GM19455 (cell line): ENCODE measurements at regions not wholly inside any gene's neighbourhood (a gene's known extent, or its start where the extent isn't known, plus 50 kb on each side); places are given as distances from the start of the nearest gene placed in this dataset.

Source experiments
- ATAC-seq: cut with Tn5 transposase; IDR thresholded peaks from one replicate; pipeline ENCODE4 v1.9.1; 2021; ENCODE audit not compliant: unreplicated experiment

GRCh38 chr11:112731538-112731937, 229.7 kb upstream of the NCAM1 start:
- no peak for ATAC-seq

- ATAC-seq = no peak
Observed at GRCh38 chr11:112732031-112732430, 229.2 kb upstream of the NCAM1 start.

GRCh38 chr11:112734207-112734606, 227.0 kb upstream of the NCAM1 start:
- no peak for ATAC-seq

DNA sequence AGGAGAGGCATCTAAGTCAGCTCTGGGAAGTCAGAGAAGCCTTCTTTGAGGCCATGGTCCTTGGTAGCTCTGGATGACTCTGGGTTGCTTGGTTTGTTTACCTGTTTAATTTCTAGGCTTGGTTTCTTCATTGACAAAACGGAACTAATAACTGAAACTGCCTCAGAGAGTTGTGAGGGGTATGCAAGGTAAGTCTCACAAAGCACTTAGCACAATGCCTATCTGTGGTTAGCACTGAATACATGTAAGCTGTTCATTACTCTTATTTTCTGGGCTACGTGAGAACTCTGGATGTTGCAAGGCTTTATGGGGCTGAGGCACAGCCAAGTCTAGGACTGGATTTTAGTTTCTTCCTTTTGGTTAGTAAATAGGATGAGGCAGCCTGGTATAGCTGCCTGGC, 225.8 kb upstream of the NCAM1 start:
- ATAC-seq = no peak

DNA sequence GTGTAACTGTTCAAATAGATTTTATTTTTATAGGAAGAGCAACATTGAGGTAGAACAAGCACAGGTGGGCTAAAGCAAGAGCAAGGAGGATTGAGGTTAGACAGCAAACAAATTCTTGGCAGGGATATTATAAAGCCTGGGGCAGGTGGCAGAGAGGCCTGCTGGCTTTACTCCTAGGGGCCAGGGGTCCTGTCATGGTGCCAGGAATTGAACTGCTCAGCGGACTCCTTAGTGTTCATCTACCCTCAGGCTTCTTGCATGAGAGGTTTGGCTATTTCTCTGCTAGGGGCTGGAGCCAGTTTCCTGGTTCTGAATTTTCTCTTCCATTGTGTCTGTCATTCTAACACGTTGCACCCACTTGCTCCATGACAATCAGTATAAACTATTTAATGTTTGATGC, 217.2 kb upstream of the NCAM1 start:
- no peak for ATAC-seq

DNA sequence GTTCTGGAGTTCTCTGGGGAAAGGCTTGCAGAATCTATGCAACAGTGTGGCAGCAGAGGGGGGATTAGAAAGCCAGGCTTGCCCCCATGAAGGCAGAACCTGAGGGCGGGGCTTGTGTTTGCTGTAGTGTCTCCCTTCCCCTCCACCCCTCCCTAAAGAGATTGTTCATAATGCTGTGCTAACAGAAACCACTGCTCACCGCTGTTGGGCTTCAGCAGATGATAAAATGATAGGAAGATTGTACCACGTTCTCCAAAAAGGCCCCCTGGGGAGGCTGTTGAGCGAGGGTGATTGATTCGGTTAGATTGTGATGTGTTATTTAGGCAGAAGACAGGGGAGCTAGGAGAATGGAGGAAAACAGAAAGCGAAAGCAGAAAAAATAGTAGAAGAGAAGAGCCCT, 215.2 kb upstream of the NCAM1 start:
- no peak for ATAC-seq

DNA sequence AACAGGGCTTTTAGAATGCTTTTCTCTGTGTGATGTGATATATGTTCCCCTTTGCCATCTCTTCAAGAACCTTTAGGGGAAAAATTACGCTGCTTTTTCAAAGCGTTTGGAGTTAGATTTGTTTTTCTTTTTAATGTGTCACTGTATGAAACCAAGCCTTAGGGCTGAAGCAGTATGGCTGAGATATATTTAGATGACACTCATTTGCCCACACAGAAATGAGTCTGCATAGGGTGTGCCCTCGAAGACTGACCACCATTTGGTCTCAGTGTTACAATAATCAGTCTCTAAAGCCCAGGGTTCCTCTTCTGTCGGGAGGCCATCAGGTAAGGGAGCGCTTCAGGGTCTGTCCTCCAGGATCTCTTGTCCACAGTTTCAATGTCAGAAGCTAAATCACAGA, 213.0 kb upstream of the NCAM1 start:
- no peak for ATAC-seq

DNA sequence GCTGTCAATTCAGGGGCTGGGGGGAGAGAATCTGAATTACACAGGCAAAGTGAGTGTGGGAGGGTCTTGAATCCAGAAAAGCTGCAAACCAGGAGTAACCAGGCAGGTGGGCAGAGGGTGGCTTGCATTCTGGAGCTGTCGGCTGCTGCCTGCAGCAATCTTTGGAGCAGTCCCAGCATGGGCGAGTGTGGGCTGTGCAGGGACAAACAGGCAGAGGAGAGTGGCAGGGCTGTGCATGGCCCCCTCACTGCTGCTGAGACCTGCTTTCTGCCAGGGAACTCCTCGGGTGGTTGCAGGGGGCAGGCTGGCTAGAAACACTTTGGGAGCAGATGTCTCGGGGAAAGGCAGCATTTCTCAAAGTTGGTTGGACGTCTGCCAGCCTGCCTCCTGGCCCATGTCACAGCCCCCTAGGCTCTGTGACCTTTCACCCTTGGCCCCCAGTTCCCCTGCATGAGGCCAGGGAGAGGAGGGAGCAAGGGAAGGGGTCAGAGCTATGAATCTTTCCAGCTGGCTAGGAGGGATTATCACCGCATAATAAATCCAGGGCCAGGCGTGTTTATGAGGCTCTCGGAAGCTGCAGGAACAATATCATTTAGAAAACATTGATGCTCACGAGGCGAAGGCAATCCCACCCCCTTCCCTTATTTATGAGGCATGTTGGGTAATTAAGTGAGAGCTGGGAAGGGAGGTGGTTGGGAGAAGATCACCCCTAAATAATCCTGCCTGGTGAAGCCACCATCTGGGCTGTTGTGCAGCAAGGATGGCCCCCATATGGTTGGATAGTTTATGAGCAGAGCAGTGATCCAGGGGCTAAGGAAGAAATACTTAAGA, 212.3 kb upstream of the NCAM1 start:
- no peak for ATAC-seq

DNA sequence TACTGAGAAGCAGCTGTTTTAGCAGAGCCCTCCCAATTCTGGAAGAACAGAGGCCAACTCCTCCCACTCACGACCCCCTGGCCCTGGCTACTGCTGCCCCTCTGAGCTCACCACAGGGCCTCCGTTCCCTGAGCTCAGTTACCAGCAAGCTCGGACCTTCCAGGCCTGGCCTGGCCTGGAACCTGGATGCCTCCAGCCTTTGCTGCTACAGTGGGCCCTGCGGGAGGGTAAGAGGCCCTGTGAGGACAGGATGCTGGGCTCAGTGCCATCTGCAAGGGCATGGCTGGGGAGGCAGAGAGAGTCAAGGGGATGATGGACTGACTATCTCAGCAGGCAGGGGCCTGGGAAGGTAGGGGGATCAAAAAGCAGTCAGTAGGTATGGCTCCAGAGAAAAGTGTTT, 209.9 kb upstream of the NCAM1 start:
- ATAC-seq = no peak

GRCh38 chr11:112751772-112752171, 209.4 kb upstream of the NCAM1 start:
- no peak for ATAC-seq

DNA sequence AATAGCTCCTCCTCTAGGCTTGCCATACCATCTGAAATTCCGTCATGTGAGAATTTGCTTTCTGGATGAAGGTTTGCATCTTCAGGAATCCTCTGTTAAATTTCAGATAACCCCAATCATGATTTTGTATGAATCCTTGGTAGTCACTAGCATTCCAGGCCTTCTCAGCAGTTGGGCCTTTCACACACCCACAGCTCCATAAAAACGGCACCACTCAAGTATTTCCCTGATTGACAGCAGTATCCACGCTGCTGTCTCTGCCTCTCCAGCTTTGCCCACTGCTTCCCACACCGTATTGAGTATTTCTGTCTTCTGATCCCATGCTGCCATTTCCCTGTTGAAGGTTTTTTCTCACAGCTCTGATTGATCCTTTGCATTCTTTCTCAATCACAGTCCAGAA, 208.7 kb upstream of the NCAM1 start:
- ATAC-seq = no peak

DNA sequence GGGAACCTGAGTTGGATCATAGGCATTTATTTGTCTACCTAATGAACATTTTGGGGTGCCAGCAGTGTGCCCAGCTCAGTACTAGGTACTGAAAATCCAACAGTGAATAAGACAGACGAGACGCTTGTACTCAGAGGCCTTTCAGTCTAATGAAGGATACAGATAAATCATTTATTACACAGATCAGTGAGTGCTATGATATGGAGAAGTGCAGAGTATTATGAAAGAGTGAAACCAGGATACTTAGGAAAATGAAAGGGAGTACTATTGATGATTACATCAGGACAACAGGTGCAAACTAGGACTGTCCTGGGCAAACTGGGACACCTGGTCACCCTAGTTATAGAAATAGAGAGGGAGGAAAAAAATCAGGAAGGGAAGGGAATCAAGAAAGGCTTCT, 207.5 kb upstream of the NCAM1 start:
- no peak for ATAC-seq

DNA sequence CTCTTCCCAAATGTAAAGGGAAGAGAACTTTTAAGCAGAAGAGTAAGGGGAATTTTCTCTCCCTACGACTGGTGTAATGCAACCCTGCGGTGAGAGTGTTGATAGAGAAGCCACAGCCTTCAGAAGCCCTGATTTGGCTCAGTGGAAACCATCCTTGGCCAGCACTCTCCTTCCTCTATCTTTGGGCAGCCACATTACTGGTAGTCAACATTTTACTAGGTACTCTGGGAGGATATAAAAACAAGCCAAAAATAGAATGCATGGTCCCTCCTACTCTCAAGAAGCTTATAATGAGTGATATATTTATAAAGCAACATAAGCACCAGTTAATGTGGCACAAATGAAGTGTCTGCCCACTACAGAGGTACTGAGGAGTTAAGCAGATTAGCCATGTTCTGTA, 201.8 kb upstream of the NCAM1 start:
- ATAC-seq = no peak

GRCh38 chr11:112760396-112761059, 200.7 kb upstream of the NCAM1 start:
- ATAC-seq = no peak

DNA sequence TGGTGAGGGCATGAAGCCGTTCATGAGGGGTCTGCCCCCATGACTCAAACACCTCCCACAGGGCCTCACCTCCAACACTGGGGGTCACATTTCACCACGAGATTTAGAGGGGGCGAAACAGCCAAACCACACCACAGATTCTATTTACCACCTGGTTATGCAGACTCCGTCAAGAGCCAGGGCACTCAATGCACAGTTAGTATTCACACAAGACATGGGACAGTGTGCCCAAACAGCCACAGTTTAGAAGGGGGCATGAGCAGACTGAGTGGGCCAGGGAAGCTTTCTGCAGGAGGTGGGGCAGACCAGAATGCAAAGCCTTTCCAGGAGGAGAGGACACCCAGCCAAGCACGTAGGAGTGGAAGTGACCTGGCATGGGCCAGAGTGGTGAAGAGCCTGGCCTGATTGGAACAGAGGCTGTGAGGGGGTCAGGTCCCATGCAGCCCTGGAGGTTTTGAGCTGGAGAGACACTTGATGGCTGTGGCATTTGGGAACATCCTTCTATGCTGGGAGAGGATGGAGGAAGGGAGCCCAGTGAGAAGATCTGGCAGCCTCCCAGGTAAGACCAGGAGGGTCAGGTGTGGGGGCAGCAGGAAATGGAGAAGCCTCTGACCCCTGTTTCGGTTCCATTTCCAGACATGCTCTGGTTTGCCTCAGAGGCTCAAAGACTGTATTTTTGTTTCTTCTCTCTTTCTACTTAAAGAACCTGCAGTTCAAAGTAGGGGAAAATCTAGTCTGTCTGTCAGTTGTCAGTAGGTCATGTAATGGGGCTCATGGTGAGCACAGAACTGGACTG, 199.1 kb upstream of the NCAM1 start:
- ATAC-seq = no peak

- ATAC-seq = no peak
Observed at GRCh38 chr11:112762707-112763090, 198.5 kb upstream of the NCAM1 start.

DNA sequence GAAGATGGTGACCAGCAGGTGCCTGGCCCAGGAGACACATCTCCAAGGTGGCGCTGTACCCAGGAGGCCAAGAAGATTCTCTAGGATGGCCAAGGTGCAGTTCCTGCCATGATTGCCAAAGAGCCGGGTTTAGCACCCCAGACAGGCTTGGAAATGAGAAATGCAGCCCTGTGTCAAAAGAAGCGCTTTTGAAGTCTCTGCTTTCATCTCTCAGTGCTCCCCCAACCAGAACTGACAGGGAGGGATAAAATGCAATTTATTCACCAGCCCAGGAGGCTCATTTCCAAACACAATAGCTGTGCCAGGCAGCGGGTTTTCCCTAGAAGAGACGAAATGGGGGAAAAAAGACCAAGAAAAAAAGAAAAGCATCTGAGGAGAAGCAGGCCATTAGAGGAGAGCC, 195.9 kb upstream of the NCAM1 start:
- ATAC-seq = no peak

DNA sequence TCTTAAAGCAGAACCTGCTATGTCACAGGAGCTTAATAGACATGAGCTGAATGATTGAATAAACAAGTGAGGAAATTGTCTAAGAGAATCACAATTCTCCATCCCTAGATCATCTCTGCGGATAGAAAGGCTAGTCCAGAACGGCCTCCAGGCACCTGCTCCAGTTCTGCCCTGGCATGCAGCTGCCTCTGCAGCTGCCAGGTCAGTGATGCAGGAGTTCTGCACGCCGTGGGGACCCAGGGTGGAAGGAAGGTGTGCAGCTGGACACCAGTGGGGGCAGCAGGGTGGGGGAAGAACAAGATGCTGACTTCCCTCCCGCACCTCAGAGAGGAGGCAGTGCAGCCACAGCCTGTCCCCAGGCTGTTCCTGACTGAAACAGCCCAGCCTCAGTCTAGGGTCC, 192.1 kb upstream of the NCAM1 start:
- no peak for ATAC-seq

GRCh38 chr11:112769584-112769983, 191.6 kb upstream of the NCAM1 start:
- no peak for ATAC-seq

DNA sequence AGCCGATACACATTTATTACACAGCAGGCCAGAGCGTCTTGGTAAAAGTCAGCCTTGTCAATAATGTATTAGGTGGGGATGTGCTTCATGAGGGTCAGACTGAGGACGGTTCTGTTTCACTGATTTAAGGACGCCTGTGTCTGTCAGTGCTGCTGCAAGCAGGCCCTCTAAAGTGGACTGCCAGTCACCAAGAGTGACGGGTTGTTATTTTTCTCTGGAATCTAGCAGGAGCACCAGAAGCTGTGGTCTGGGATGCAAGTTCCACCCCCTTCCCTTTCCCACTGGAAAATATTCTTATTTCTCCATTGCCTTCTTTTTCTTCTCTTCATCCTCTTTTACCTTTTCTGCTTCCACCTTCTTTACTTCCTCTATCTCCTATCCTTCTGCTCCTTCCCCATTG, 191.2 kb upstream of the NCAM1 start:
- ATAC-seq = no peak

DNA sequence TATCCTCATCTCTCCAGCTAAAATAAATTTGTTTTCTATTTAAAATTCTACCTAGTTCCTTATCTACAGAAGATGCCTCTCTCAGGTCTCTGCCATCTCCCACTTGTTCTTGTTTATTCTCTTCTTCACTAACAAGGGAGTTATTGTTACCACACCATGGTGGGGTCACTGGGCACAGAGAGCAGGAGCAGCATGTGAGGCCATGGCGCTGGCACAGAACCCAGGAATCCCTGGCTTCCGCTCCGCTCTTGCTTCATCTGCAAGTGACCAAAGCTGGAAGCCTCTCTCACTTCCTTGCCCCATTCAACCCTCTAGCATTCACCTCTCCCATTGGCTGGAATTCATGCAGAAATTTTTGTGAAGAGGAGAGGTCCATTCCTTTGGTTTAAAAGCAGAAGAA, 190.7 kb upstream of the NCAM1 start:
- ATAC-seq = no peak

- ATAC-seq = no peak
Observed at GRCh38 chr11:112771851-112772250, 189.4 kb upstream of the NCAM1 start.
